ENCODE measurements at regions not wholly inside any gene's neighbourhood (a gene's known extent, or its start where the extent isn't known, plus 50 kb on each side); places are given as distances from the start of the nearest gene placed in this dataset.

DNA sequence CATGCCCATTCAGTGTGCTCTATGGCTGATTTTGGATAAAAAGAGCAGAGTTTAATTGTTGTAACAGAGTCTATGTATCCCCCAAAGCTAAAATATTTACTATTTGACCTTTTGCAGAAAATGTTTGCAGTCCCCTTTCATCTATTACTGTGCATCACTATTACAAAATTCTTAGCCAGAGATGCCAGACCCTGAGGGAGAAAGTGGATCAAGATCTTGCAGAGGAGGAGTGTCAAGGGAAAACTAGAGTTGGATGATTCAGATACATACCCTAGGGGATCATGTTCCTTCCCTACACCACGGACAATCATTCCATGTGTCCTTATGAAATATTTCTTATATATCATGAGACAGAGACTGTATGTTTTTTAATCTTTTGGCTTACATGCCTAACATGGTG is 68.6 kb upstream of the TPRG1 start:
- no peak overlapping the region for H3K4me3 ChIP-seq (replicated peaks; ENCODE audit: low read depth, low read length)
- TF ChIP-seq, protein P1, sequence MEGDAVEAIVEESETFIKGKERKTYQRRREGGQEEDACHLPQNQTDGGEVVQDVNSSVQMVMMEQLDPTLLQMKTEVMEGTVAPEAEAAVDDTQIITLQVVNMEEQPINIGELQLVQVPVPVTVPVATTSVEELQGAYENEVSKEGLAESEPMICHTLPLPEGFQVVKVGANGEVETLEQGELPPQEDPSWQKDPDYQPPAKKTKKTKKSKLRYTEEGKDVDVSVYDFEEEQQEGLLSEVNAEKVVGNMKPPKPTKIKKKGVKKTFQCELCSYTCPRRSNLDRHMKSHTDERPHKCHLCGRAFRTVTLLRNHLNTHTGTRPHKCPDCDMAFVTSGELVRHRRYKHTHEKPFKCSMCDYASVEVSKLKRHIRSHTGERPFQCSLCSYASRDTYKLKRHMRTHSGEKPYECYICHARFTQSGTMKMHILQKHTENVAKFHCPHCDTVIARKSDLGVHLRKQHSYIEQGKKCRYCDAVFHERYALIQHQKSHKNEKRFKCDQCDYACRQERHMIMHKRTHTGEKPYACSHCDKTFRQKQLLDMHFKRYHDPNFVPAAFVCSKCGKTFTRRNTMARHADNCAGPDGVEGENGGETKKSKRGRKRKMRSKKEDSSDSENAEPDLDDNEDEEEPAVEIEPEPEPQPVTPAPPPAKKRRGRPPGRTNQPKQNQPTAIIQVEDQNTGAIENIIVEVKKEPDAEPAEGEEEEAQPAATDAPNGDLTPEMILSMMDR (IDR thresholded peaks at IDR 0.05; ENCODE audit: low read depth, low read length, missing control alignments), result no peak
- no peak for DNase-seq (ENCODE audit: extremely low read depth, low read depth)

DNA sequence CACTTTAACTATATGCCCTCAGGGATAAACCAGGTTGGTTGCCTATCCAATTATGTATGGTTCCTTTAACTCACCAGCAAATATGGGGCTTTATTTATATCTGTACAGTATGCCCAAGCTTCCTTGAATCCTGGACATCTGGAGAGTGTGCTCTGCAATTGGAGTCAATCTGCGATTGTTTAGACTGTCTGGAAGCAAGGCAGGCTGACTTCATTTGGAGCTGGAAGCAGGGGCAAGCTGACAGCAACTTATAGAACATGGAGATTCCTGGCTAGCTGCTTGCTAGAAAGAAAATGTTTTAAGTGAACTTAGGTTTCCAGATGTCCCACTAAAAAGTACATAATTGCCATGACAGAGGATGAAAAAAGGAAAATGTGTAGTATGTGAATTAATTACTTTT is 63.7 kb upstream of the TPRG1 start:
- no peak overlapping the region for H3K4me3 ChIP-seq (replicated peaks; ENCODE audit: low read depth, low read length)
- DNase-seq (ENCODE audit: extremely low read depth, low read depth), result no peak
- TF ChIP-seq, protein P1 (IDR thresholded peaks at IDR 0.05; ENCODE audit: low read depth, low read length, missing control alignments), result no peak

DNA sequence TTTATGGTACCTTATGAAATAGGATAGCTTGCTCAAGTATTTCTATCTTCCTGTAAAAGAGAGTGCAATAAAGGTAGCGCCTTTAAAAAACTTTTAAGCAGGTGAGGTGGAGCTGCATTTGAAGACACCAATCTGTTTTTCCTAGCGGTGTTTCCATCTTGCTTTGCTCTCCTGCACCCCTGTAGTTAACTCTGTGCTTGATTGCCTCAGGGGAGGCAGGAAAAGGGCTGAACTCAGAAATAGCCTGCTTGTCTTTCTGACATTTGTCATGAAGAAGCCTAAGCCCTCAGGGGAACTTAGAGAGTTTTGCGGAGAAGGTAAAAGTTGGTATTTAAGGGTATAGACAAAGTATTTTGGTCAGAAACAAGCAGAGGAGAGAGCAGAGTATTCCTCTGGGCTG is 63.0 kb upstream of the TPRG1 start:
- no peak overlapping the region for H3K4me3 ChIP-seq (replicated peaks; ENCODE audit: low read depth, low read length)
- no peak for DNase-seq (ENCODE audit: extremely low read depth, low read depth)
- TF ChIP-seq, protein P1 (IDR thresholded peaks at IDR 0.05; ENCODE audit: low read depth, low read length, missing control alignments), result no peak

DNA sequence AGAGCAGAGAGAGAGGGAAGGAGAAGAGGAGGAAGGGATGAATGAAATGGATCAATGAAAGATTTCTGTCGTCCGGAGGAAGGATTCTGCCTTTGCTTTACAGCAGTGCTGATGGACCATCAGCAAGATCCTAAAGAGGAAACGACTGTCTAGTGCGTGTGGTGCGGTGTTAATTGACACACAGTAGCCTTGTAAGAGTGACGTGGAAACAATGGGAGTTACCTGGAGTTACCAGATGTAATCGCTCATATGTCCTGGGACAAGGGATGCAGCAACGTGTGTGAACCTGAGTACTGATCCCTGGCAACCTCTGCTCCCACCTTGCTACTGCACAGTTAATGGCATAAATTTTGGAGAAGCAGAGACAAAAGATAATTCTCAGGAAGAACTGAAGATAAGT is 62.6 kb upstream of the TPRG1 start:
- DNase-seq (ENCODE audit: extremely low read depth, low read depth), result no peak
- no peak overlapping the region for H3K4me3 ChIP-seq (replicated peaks; ENCODE audit: low read depth, low read length)
- TF ChIP-seq, protein P1 (IDR thresholded peaks at IDR 0.05; ENCODE audit: low read depth, low read length, missing control alignments), result no peak

DNA sequence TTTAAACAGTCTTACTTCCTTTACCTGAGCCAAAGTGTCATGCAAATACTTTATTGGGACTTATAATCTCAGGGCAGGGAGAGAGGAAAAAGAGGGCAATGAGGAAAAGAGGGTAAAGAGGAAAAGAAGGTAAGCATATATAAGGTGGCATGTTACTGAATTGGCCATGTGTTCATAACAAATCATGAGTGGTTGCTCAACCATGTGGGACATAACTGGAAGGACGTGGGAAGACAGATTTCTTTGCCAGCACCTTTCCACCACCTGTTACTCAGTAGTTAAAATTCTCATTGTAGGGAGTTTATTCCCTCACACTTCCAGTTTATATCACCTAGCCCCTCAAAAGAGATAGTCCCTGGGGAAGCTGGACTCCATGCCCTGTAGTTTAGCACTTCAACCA is 54.7 kb upstream of the TPRG1 start:
- TF ChIP-seq, protein P1 (IDR thresholded peaks at IDR 0.05; ENCODE audit: low read depth, low read length, missing control alignments), result no peak
- H3K4me3 ChIP-seq (replicated peaks; ENCODE audit: low read depth, low read length), result no peak overlapping the region
- DNase-seq (ENCODE audit: extremely low read depth, low read depth), result no peak

DNA sequence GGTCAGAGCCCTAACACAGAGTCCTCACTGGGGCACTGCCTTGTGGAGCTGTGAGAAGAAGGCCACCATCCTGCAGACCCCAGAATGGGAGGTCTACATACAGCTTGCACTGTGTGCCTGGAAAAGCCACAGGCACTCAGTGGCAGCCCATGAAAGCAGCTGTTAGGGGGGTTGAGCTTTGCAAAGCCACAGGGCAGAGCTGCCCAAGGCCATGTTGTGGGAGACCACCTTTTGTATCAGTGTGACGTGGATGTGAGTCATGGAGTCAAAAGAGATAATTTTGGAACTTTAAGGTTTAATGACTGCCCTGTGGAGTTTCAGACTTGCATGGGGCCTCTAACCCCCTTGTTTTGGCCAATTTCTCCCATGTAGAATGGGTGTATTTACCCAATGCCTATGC is 52.9 kb upstream of the TPRG1 start:
- no peak overlapping the region for H3K4me3 ChIP-seq (replicated peaks; ENCODE audit: low read depth, low read length)
- TF ChIP-seq, protein P1 (IDR thresholded peaks at IDR 0.05; ENCODE audit: low read depth, low read length, missing control alignments), result no peak
- DNase-seq (ENCODE audit: extremely low read depth, low read depth), result no peak

DNA sequence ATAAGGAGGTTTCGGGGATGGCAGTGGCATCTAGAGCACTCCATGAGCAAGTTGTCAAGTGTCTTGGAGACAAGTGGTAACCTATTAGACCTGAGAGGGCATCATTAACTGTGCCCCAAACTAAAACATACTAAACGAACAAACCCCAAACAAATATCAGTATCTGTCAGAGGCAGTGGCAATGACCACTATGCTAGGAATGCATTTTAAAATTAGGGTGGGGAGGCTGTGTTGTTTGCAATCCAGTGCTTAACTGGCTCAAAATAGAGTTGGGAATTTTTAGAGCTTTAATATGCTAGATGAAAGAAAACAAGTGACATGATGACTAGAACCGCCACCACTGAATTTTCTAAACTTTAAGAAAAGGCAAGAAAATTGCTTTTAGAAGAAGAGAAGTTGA is 51.8 kb upstream of the TPRG1 start:
- no peak overlapping the region for H3K4me3 ChIP-seq (replicated peaks; ENCODE audit: low read depth, low read length)
- TF ChIP-seq, protein P1 (IDR thresholded peaks at IDR 0.05; ENCODE audit: low read depth, low read length, missing control alignments), result no peak

More for the DNA sequence above, 51.8 kb upstream of the TPRG1 start:
- DNase-seq (ENCODE audit: extremely low read depth, low read depth), result no peak
